ENCODE measurements at regions not wholly inside any gene's neighbourhood (a gene's known extent, or its start where the extent isn't known, plus 50 kb on each side); places are given as distances from the start of the nearest gene placed in this dataset.

DNA sequence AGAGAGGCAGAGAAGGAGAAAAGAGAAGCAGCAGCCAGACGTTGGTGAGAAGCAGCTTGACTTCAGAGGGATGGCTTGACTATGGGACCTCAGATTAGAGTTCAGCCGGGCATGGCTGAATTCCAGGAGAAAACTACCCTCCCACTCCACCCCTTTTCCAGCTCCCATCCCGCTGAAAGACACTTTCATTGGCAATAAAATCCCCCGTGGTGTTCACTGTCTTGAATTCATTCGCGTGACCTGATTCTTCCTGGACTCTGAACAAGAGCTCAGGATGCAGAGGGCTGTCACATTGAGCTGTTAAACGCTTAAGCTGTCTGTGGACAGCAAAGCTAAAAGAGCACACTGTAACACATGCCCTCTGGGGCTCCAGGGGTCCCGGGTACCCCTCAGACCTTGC is 1575.3 kb upstream of the AGA start:
- TF ChIP-seq, protein P1, sequence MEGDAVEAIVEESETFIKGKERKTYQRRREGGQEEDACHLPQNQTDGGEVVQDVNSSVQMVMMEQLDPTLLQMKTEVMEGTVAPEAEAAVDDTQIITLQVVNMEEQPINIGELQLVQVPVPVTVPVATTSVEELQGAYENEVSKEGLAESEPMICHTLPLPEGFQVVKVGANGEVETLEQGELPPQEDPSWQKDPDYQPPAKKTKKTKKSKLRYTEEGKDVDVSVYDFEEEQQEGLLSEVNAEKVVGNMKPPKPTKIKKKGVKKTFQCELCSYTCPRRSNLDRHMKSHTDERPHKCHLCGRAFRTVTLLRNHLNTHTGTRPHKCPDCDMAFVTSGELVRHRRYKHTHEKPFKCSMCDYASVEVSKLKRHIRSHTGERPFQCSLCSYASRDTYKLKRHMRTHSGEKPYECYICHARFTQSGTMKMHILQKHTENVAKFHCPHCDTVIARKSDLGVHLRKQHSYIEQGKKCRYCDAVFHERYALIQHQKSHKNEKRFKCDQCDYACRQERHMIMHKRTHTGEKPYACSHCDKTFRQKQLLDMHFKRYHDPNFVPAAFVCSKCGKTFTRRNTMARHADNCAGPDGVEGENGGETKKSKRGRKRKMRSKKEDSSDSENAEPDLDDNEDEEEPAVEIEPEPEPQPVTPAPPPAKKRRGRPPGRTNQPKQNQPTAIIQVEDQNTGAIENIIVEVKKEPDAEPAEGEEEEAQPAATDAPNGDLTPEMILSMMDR (IDR thresholded peaks at IDR 0.05): no peak
- TF ChIP-seq POLR2AphosphoS5 (IDR thresholded peaks at IDR 0.05) (no peak), POLR2A (IDR thresholded peaks at IDR 0.05; ENCODE audit: low read depth) (no peak), EP300 (IDR thresholded peaks at IDR 0.05) (no peak)
- Histone ChIP-seq H3K27ac (replicated peaks in 1 of 4) (no peak overlapping the region), H3K4me3 (no peak overlapping the region), H3K27me3 (no peaks in the 10 kb centered on the region), H3K9me3 (no peaks in the 10 kb centered on the region), H3K36me3 (no peaks in the 10 kb centered on the region), H3K4me1 (no peaks in the 10 kb centered on the region)
- intact Hi-C loops (cut with DNase I): no loop called here
- DNase-seq (ENCODE audit: extremely low spot score): no peak
- WGBS: 75% methylated on average over 8 of the region's 8 CpGs

DNA sequence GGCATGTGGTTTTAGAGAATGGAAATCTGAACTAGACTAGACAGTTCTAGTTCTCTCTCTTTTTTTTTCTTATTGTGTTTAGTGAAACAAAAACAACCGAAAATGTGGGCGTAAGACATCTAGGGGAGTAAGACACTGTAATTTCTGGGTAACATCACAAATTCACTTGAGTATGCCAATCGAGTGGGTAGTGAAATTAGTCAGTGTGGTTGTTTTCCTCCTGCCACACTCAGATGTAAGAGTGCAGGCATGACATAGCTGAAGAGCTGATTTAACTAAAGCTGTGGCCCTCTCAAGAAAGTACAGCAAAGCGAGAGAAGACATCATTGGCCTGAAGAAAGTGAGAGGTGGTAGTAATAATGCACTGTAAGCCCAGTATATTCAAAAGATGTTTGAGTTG is 1585.3 kb upstream of the AGA start:
- Histone ChIP-seq H3K4me3 (no peak overlapping the region), H3K36me3 (no peaks in the 10 kb centered on the region), H3K9me3 (no peaks in the 10 kb centered on the region), H3K27ac (replicated peaks in 1 of 4) (no peak overlapping the region), H3K27me3 (no peaks in the 10 kb centered on the region), H3K4me1 (no peaks in the 10 kb centered on the region)
- TF ChIP-seq, protein P1 (IDR thresholded peaks at IDR 0.05): no peak
- no peak for TF ChIP-seq POLR2AphosphoS5 (IDR thresholded peaks at IDR 0.05)
- TF ChIP-seq EP300 (IDR thresholded peaks at IDR 0.05): no peak
- TF ChIP-seq POLR2A (IDR thresholded peaks at IDR 0.05; ENCODE audit: low read depth): no peak
- intact Hi-C loops (cut with DNase I): no loop called here
- WGBS: 83% methylated on average over 4 of the region's 4 CpGs
- DNase-seq (ENCODE audit: extremely low spot score): no peak

DNA sequence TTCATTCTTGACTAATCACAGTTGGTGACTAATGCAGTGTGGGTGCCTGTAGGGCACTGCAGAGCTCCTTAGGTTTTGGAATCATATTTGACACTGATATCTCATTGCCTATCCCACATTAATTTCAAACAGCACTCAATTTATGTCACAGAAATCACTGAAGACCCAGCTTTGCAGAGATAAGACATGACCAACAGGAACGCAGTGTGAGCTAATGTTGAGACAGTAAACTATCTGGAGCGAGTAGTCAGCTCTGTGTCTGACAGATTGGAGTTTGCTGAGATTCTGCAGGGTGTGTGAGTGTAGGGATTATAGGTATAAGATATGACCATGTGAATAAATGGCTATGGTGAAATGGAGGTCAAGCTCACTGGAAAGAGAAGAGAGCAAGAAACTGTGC is 1586.1 kb upstream of the AGA start:
- no peak overlapping the region for H3K4me3 ChIP-seq
- intact Hi-C loops (cut with DNase I): no loop called here
- 57% methylated on average over 2 of the region's 2 CpGs for WGBS
- no peaks in the 10 kb centered on the region for H3K9me3 ChIP-seq
- no peak overlapping the region for H3K27ac ChIP-seq (replicated peaks in 1 of 4)
- DNase-seq (ENCODE audit: extremely low spot score): no peak
- no peaks in the 10 kb centered on the region for H3K36me3 ChIP-seq
- no peak for TF ChIP-seq EP300 (IDR thresholded peaks at IDR 0.05)
- TF ChIP-seq POLR2AphosphoS5 (IDR thresholded peaks at IDR 0.05): no peak
- TF ChIP-seq POLR2A (IDR thresholded peaks at IDR 0.05; ENCODE audit: low read depth): no peak
- TF ChIP-seq, protein P1 (IDR thresholded peaks at IDR 0.05): no peak
- H3K27me3 ChIP-seq: no peaks in the 10 kb centered on the region
- H3K4me1 ChIP-seq: no peaks in the 10 kb centered on the region

DNA sequence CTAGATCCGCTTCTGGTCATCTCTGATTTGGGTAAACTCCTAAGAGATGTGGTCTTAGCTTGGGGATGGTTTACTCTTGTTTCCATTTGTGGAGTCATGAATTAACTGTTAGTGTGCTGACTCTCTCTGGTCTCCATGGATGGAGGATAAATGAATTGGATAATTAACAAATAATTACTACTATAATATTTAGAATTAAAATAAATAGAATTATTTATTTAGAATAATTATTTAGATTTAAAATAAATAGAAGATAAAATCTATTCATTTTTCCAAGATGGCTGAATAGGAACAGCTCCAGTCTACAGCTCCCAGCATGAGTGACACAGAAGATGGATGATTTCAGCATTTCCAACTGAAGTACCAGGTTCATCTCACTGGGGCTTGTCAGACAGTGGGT is 1587.4 kb upstream of the AGA start:
- Histone ChIP-seq H3K9me3 (no peaks in the 10 kb centered on the region), H3K4me3 (no peak overlapping the region), H3K36me3 (no peaks in the 10 kb centered on the region), H3K27ac (replicated peaks in 1 of 4) (no peak overlapping the region), H3K4me1 (no peaks in the 10 kb centered on the region), H3K27me3 (no peaks in the 10 kb centered on the region)
- 49% methylated on average over 1 of the region's 1 CpG for WGBS
- DNase-seq (ENCODE audit: extremely low spot score): no peak
- TF ChIP-seq POLR2AphosphoS5 (IDR thresholded peaks at IDR 0.05) (no peak), POLR2A (IDR thresholded peaks at IDR 0.05; ENCODE audit: low read depth) (no peak), EP300 (IDR thresholded peaks at IDR 0.05) (no peak)
- TF ChIP-seq, protein P1 (IDR thresholded peaks at IDR 0.05): no peak
- intact Hi-C loops (cut with DNase I): no loop called here

DNA sequence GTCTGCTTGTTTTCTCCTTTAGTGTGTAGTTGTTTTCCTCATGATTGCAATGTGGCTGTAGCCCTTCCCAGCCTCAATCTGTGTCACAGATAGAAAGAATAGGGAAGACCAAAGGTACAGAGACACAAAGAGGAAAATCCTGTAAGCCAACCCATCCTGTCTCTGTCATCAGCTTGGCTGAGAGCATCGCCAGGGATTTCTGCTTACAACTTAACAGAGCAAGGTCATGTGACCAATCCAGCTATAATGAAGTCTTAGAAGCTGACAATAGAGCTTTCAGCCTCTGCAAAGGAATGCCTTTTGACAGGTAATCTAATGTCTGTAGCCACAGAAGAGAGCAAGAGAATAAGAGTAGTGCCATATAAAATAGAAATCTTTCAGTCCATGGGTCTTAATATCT is 1598.0 kb upstream of the AGA start:
- TF ChIP-seq EP300 (IDR thresholded peaks at IDR 0.05) (no peak), POLR2A (IDR thresholded peaks at IDR 0.05; ENCODE audit: low read depth) (no peak), POLR2AphosphoS5 (IDR thresholded peaks at IDR 0.05) (no peak)
- TF ChIP-seq, protein P1 (IDR thresholded peaks at IDR 0.05): no peak
- H3K4me3 ChIP-seq: no peak overlapping the region
- WGBS: 27% methylated on average over 1 of the region's 1 CpG
- H3K9me3 ChIP-seq: no peaks in the 10 kb centered on the region
- intact Hi-C loops (cut with DNase I): no loop called here
- H3K36me3 ChIP-seq: no peaks in the 10 kb centered on the region
- H3K4me1 ChIP-seq: no peaks in the 10 kb centered on the region
- H3K27ac ChIP-seq (replicated peaks in 1 of 4): no peak overlapping the region
- no peak for DNase-seq (ENCODE audit: extremely low spot score)
- no peaks in the 10 kb centered on the region for H3K27me3 ChIP-seq

All from esophagus muscularis mucosa (tissue), 4 donors.